ENCODE measurements at regions not wholly inside any gene's neighbourhood (a gene's known extent, or its start where the extent isn't known, plus 50 kb on each side); places are given as distances from the start of the nearest gene placed in this dataset.

- H3K27ac ChIP-seq, result no peak overlapping the region
- no peak for DNase-seq (ENCODE audit: low spot score)
- H3K4me3 ChIP-seq, result no peak overlapping the region
- no peak for TF ChIP-seq CTCF (IDR thresholded peaks at IDR 0.05)
Measured at GRCh38 chr16:51685498-51685897, 534.4 kb upstream of the SALL1 start.

GRCh38 chr16:51683882-51684281 lies 532.8 kb upstream of the SALL1 start:
- no peak overlapping the region for H3K27ac ChIP-seq
- no peak overlapping the region for H3K4me3 ChIP-seq
- no peak for DNase-seq (ENCODE audit: low spot score)
- TF ChIP-seq CTCF (IDR thresholded peaks at IDR 0.05), result no peak

GRCh38 chr16:51682905-51683304 lies 531.8 kb upstream of the SALL1 start:
- Histone ChIP-seq H3K27ac (no peak overlapping the region), H3K4me3 (no peak overlapping the region)
- no peak for TF ChIP-seq CTCF (IDR thresholded peaks at IDR 0.05)
- DNase-seq (ENCODE audit: low spot score), result no peak

- DNase-seq (ENCODE audit: low spot score), result no peak
- Histone ChIP-seq H3K4me3 (no peak overlapping the region), H3K27ac (no peak overlapping the region)
- no peak for TF ChIP-seq CTCF (IDR thresholded peaks at IDR 0.05)
Measured at GRCh38 chr16:51674615-51675014, 523.5 kb upstream of the SALL1 start.

- Histone ChIP-seq H3K4me3 (no peak overlapping the region), H3K27ac (no peak overlapping the region)
- no peak for DNase-seq (ENCODE audit: low spot score)
- TF ChIP-seq CTCF (IDR thresholded peaks at IDR 0.05), result no peak
Measured at GRCh38 chr16:51670527-51670926, 519.5 kb upstream of the SALL1 start.

GRCh38 chr16:51666821-51667220 lies 515.8 kb upstream of the SALL1 start:
- TF ChIP-seq CTCF (IDR thresholded peaks at IDR 0.05), result no peak
- no peak for DNase-seq (ENCODE audit: low spot score)
- Histone ChIP-seq H3K27ac (no peak overlapping the region), H3K4me3 (no peak overlapping the region)

GRCh38 chr16:51666074-51666473 lies 515.0 kb upstream of the SALL1 start:
- Histone ChIP-seq H3K27ac (no peak overlapping the region), H3K4me3 (no peak overlapping the region)
- no peak for DNase-seq (ENCODE audit: low spot score)
- no peak for TF ChIP-seq CTCF (IDR thresholded peaks at IDR 0.05)
